ENCODE measurements at regions not wholly inside any gene's neighbourhood (a gene's known extent, or its start where the extent isn't known, plus 50 kb on each side); places are given as distances from the start of the nearest gene placed in this dataset.
A peak's percentile ranks its signal among the peaks of the same experiment; 100 is the strongest.

- TF ChIP-seq POLR2A (IDR thresholded peaks at IDR 0.05) (no peak), CTCF (IDR thresholded peaks at IDR 0.05) (peak in 1 of 3 donors; percentile 65)
Measured at GRCh38 chr2:120675460-120676130, 60.1 kb upstream of the GLI2 start.
